K562 (cell line): ENCODE measurements at regions not wholly inside any gene's neighbourhood (a gene's known extent, or its start where the extent isn't known, plus 50 kb on each side); places are given as distances from the start of the nearest gene placed in this dataset.

Source experiments
- CTCF ChIP-seq, 3 experiments: IDR thresholded peaks in 2 of 3; conservative IDR thresholded peaks in 1 of 3; 2 replicates each; pipeline ENCODE4 v1.5.1; 2011 to 2012; ENCODE audit warnings: low read length in 3 of 3, mild to moderate bottlenecking in 3 of 3, control low read depth in 2 of 3, improper control_type of control experiment in 1 of 3, inconsistent platforms in 1 of 3, low read depth in 1 of 3, mixed read lengths in 1 of 3, moderate library complexity in 1 of 3; ENCODE audit not compliant: insufficient read depth in 2 of 3
- FOXA3 ChIP-seq, 2 experiments: fragments of 450-650 bp in 1 of 2; sonication (generic) in 1 of 2; formaldehyde crosslinking; IDR thresholded peaks in 1 of 2; conservative IDR thresholded peaks in 1 of 2; 2 replicates each; pipeline versions ENCODE4 v1.4.0 to v1.8.0; 2020 to 2022; ENCODE audit warnings: mild to moderate bottlenecking in 2 of 2, missing genetic modification reagents in 1 of 2
- MAZ ChIP-seq, 2 experiments: fragments of 450-650 bp in 1 of 2; sonication (generic) in 1 of 2; formaldehyde crosslinking; IDR thresholded peaks in 1 of 2; conservative IDR thresholded peaks in 1 of 2; 2 replicates each; pipeline versions ENCODE4 v1.4.0 to v1.5.0; 2020; ENCODE audit warnings: mild to moderate bottlenecking in 1 of 2, missing genetic modification reagents in 1 of 2
- MCM5 ChIP-seq: fragments of 450-650 bp; IDR thresholded peaks from 2 replicates; pipeline ENCODE4 v1.6.1; 2016; ENCODE audit warnings: low read depth
- RBM14 ChIP-seq: fragments of 200-400 bp; formaldehyde crosslinking; IDR thresholded peaks from 2 replicates; pipeline ENCODE4 v1.6.1; 2018; ENCODE audit warnings: low read depth, mild to moderate bottlenecking, low read length, moderate library complexity, borderline replicate concordance; ENCODE audit not compliant: insufficient read depth
- SIRT6 ChIP-seq: IDR thresholded peaks from one replicate; pipeline ENCODE4 v1.6.1; 2012; ENCODE audit warnings: low read depth, mild to moderate bottlenecking, control low read depth, inconsistent platforms, low read length, moderate library complexity
- ZC3H8 ChIP-seq: fragments of 450-650 bp; IDR thresholded peaks from 2 replicates; pipeline ENCODE4 v1.6.1; 2017
- ZNF79 ChIP-seq: fragments of 250-450 bp; sonication (Bioruptor Pico); IDR thresholded peaks from 2 replicates; pipeline ENCODE4 v1.4.0; 2020; ENCODE audit warnings: low read depth, mild to moderate bottlenecking, moderate library complexity
- ZNF830 ChIP-seq: fragments of 250-450 bp; sonication (Bioruptor Pico); IDR thresholded peaks from 2 replicates; pipeline ENCODE4 v1.5.0; 2021; ENCODE audit warnings: mild to moderate bottlenecking
- TF ChIP-seq, protein P1 (sequence below): sonication (generic); formaldehyde crosslinking; IDR thresholded peaks from 2 replicates; pipeline ENCODE4 v1.8.0; 2022; ENCODE audit warnings: missing genetic modification reagents, mild to moderate bottlenecking, borderline replicate concordance
- TF ChIP-seq, protein P2 (sequence below): fragments of 450-650 bp; formaldehyde crosslinking; IDR thresholded peaks from 2 replicates; pipeline ENCODE4 v1.4.0; 2020; ENCODE audit warnings: mild to moderate bottlenecking
- TF ChIP-seq, protein P3 (sequence below): fragments of 150-350 bp; IDR thresholded peaks from 2 replicates; pipeline ENCODE4 v1.6.1; 2014; ENCODE audit warnings: low read depth, mild to moderate bottlenecking, low read length, borderline replicate concordance

- TF ChIP-seq MCM5: no peak
- TF ChIP-seq ZNF79: no peak
- TF ChIP-seq RBM14: no peak
- no peak for TF ChIP-seq CTCF (IDR thresholded peaks at IDR 0.05 in 2 of 3, conservative IDR thresholded peaks at IDR 0.05 in 1 of 3; ENCODE audit: insufficient read depth in 2 of 3, low read depth in 1 of 3, low read length in 3 of 3)
- no peak for TF ChIP-seq ZNF830 (CRISPR knock-in tag)
- TF ChIP-seq, protein P1, sequence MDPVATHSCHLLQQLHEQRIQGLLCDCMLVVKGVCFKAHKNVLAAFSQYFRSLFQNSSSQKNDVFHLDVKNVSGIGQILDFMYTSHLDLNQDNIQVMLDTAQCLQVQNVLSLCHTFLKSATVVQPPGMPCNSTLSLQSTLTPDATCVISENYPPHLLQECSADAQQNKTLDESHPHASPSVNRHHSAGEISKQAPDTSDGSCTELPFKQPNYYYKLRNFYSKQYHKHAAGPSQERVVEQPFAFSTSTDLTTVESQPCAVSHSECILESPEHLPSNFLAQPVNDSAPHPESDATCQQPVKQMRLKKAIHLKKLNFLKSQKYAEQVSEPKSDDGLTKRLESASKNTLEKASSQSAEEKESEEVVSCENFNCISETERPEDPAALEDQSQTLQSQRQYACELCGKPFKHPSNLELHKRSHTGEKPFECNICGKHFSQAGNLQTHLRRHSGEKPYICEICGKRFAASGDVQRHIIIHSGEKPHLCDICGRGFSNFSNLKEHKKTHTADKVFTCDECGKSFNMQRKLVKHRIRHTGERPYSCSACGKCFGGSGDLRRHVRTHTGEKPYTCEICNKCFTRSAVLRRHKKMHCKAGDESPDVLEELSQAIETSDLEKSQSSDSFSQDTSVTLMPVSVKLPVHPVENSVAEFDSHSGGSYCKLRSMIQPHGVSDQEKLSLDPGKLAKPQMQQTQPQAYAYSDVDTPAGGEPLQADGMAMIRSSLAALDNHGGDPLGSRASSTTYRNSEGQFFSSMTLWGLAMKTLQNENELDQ (CRISPR knock-in tag): no peak
- TF ChIP-seq, protein P2, sequence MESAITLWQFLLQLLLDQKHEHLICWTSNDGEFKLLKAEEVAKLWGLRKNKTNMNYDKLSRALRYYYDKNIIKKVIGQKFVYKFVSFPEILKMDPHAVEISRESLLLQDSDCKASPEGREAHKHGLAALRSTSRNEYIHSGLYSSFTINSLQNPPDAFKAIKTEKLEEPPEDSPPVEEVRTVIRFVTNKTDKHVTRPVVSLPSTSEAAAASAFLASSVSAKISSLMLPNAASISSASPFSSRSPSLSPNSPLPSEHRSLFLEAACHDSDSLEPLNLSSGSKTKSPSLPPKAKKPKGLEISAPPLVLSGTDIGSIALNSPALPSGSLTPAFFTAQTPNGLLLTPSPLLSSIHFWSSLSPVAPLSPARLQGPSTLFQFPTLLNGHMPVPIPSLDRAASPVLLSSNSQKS (CRISPR knock-in tag): no peak
- TF ChIP-seq FOXA3 (CRISPR knock-in tag; conservative IDR thresholded peaks at IDR 0.05 in 1 of 2, IDR thresholded peaks at IDR 0.05 in 1 of 2): no peak
- TF ChIP-seq SIRT6: no peak
- no peak for TF ChIP-seq ZC3H8
- TF ChIP-seq, protein P3, sequence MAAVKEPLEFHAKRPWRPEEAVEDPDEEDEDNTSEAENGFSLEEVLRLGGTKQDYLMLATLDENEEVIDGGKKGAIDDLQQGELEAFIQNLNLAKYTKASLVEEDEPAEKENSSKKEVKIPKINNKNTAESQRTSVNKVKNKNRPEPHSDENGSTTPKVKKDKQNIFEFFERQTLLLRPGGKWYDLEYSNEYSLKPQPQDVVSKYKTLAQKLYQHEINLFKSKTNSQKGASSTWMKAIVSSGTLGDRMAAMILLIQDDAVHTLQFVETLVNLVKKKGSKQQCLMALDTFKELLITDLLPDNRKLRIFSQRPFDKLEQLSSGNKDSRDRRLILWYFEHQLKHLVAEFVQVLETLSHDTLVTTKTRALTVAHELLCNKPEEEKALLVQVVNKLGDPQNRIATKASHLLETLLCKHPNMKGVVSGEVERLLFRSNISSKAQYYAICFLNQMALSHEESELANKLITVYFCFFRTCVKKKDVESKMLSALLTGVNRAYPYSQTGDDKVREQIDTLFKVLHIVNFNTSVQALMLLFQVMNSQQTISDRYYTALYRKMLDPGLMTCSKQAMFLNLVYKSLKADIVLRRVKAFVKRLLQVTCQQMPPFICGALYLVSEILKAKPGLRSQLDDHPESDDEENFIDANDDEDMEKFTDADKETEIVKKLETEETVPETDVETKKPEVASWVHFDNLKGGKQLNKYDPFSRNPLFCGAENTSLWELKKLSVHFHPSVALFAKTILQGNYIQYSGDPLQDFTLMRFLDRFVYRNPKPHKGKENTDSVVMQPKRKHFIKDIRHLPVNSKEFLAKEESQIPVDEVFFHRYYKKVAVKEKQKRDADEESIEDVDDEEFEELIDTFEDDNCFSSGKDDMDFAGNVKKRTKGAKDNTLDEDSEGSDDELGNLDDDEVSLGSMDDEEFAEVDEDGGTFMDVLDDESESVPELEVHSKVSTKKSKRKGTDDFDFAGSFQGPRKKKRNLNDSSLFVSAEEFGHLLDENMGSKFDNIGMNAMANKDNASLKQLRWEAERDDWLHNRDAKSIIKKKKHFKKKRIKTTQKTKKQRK: no peak
- no peak for TF ChIP-seq MAZ (CRISPR knock-in tag; conservative IDR thresholded peaks at IDR 0.05 in 1 of 2, IDR thresholded peaks at IDR 0.05 in 1 of 2)
Measured at GRCh38 chr13:23987331-23987894, 90.1 kb upstream of the C1QTNF9B start.
